Loucy (cell line): ENCODE measurements at regions not wholly inside any gene's neighbourhood (a gene's known extent, or its start where the extent isn't known, plus 50 kb on each side); places are given as distances from the start of the nearest gene placed in this dataset.

Experiments
- H2AFZ ChIP-seq: fragments of 200-600 bp; sonication (generic); 2 replicates; pipeline ENCODE4 v1.6.0; 2016; ENCODE audit warnings: antibody characterized with exemption, mild to moderate bottlenecking, low read length, moderate library complexity
- H3F3A ChIP-seq: fragments of 200-600 bp; 2 replicates; pipeline ENCODE4 v1.6.0; 2016; ENCODE audit warnings: antibody characterized with exemption, low read depth, mild to moderate bottlenecking
- H3K27me3 ChIP-seq: fragments of 200-600 bp; sonication (generic); 2 replicates; pipeline ENCODE4 v1.6.1; 2014; ENCODE audit warnings: low read length, mild to moderate bottlenecking; ENCODE audit not compliant: insufficient read depth, poor library complexity, severe bottlenecking
- H3K36me3 ChIP-seq: fragments of 200-600 bp; sonication (generic); 2 replicates; pipeline ENCODE4 v1.6.1; 2016; ENCODE audit warnings: low read length; ENCODE audit not compliant: insufficient read depth
- H3K4me1 ChIP-seq: fragments of 200-600 bp; sonication (generic); 2 replicates; pipeline ENCODE4 v1.5.1; 2014; ENCODE audit warnings: low read length, mild to moderate bottlenecking; ENCODE audit not compliant: insufficient read depth, poor library complexity, severe bottlenecking
- H3K4me2 ChIP-seq: fragments of 200-600 bp; sonication (generic); 2 replicates; pipeline ENCODE4 v1.6.0; 2014; ENCODE audit warnings: antibody characterized with exemption, low read length, low read depth, mild to moderate bottlenecking; ENCODE audit not compliant: poor library complexity, severe bottlenecking
- H3K4me3 ChIP-seq: fragments of 200-600 bp; sonication (generic); 2 replicates; pipeline ENCODE4 v1.5.1; 2014; ENCODE audit warnings: low read length, mild to moderate bottlenecking, mixed read lengths; ENCODE audit not compliant: poor library complexity, severe bottlenecking
- H3K79me2 ChIP-seq: fragments of 200-600 bp; sonication (generic); 2 replicates; pipeline ENCODE4 v1.6.1; 2014; ENCODE audit warnings: low read length; ENCODE audit not compliant: insufficient read depth
- H3K9ac ChIP-seq: fragments of 200-600 bp; sonication (generic); 2 replicates; pipeline ENCODE4 v1.6.0; 2014; ENCODE audit warnings: mild to moderate bottlenecking, low read depth, low read length, moderate library complexity; ENCODE audit not compliant: poor library complexity, severe bottlenecking
- H3K9me2 ChIP-seq: fragments of 200-600 bp; sonication (generic); replicated peaks from 2 replicates; pipeline ENCODE4 v1.6.1; 2016; ENCODE audit warnings: low read depth, low read length, mixed read lengths
- H3K9me3 ChIP-seq: fragments of 200-600 bp; sonication (generic); 2 replicates; pipeline ENCODE4 v1.6.1; 2014; ENCODE audit warnings: mild to moderate bottlenecking, antibody characterized with exemption, low read length, low read depth; ENCODE audit not compliant: insufficient read depth
- H4K20me1 ChIP-seq: fragments of 200-600 bp; sonication (generic); 2 replicates; pipeline ENCODE4 v1.6.0; 2014; ENCODE audit warnings: antibody characterized with exemption, low read length, mild to moderate bottlenecking; ENCODE audit not compliant: insufficient read depth, poor library complexity, severe bottlenecking
- EZH2phosphoT487 ChIP-seq: fragments of 200-600 bp; IDR thresholded peaks from 2 replicates; pipeline ENCODE4 v1.6.1; 2018; ENCODE audit warnings: antibody characterized with exemption, mild to moderate bottlenecking, moderate library complexity, borderline replicate concordance
- TF ChIP-seq, protein P1 (sequence below): fragments of 200-600 bp; sonication (generic); conservative IDR thresholded peaks from 2 replicates; pipeline ENCODE4 v1.5.1; 2014; ENCODE audit warnings: mild to moderate bottlenecking, antibody characterized with exemption, low read length

GRCh38 chr22:22770881-22771280 lies 116.7 kb upstream of the IGLL5 start:
- no peaks in the 10 kb centered on the region for H3K79me2 ChIP-seq
- H3K27me3 ChIP-seq, result no peaks in the 10 kb centered on the region
- no peak overlapping the region for H3K4me3 ChIP-seq
- no peaks in the 10 kb centered on the region for H3K9me3 ChIP-seq
- H3K9ac ChIP-seq, result no peak overlapping the region
- H3K4me2 ChIP-seq, result no peak overlapping the region
- no peak overlapping the region for H2AFZ ChIP-seq
- no peaks in the 10 kb centered on the region for H3K9me2 ChIP-seq
- no peaks in the 10 kb centered on the region for H3K4me1 ChIP-seq
- H3F3A ChIP-seq, result no peaks in the 10 kb centered on the region
- no peak for TF ChIP-seq EZH2phosphoT487
- TF ChIP-seq, protein P1, sequence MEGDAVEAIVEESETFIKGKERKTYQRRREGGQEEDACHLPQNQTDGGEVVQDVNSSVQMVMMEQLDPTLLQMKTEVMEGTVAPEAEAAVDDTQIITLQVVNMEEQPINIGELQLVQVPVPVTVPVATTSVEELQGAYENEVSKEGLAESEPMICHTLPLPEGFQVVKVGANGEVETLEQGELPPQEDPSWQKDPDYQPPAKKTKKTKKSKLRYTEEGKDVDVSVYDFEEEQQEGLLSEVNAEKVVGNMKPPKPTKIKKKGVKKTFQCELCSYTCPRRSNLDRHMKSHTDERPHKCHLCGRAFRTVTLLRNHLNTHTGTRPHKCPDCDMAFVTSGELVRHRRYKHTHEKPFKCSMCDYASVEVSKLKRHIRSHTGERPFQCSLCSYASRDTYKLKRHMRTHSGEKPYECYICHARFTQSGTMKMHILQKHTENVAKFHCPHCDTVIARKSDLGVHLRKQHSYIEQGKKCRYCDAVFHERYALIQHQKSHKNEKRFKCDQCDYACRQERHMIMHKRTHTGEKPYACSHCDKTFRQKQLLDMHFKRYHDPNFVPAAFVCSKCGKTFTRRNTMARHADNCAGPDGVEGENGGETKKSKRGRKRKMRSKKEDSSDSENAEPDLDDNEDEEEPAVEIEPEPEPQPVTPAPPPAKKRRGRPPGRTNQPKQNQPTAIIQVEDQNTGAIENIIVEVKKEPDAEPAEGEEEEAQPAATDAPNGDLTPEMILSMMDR, result no peak
- no peaks in the 10 kb centered on the region for H4K20me1 ChIP-seq
- H3K36me3 ChIP-seq, result no peaks in the 10 kb centered on the region

GRCh38 chr22:22771696-22772377 lies 115.8 kb upstream of the IGLL5 start:
- Histone ChIP-seq H3F3A (no peaks in the 10 kb centered on the region), H3K9ac (no peak overlapping the region), H3K4me3 (no peak overlapping the region), H4K20me1 (no peaks in the 10 kb centered on the region), H3K79me2 (no peaks in the 10 kb centered on the region), H2AFZ (no peak overlapping the region), H3K36me3 (no peaks in the 10 kb centered on the region), H3K4me1 (no peaks in the 10 kb centered on the region), H3K9me2 (no peaks in the 10 kb centered on the region), H3K9me3 (no peaks in the 10 kb centered on the region), H3K27me3 (no peaks in the 10 kb centered on the region), H3K4me2 (no peak overlapping the region)
- TF ChIP-seq, protein P1, result no peak
- TF ChIP-seq EZH2phosphoT487, result no peak

- Histone ChIP-seq H2AFZ (no peak overlapping the region), H3K27me3 (no peaks in the 10 kb centered on the region), H3K79me2 (no peaks in the 10 kb centered on the region), H4K20me1 (no peaks in the 10 kb centered on the region), H3K4me2 (no peak overlapping the region), H3K9me3 (no peaks in the 10 kb centered on the region), H3K4me1 (no peaks in the 10 kb centered on the region), H3K9ac (no peak overlapping the region), H3K4me3 (no peak overlapping the region), H3F3A (no peaks in the 10 kb centered on the region), H3K36me3 (no peaks in the 10 kb centered on the region), H3K9me2 (no peaks in the 10 kb centered on the region)
- no peak for TF ChIP-seq EZH2phosphoT487
- TF ChIP-seq, protein P1, result no peak; the same call in 1 of the 2 replicates
Observed at GRCh38 chr22:22772396-22772795, 115.2 kb upstream of the IGLL5 start.
